ENCODE measurements at regions not wholly inside any gene's neighbourhood (a gene's known extent, or its start where the extent isn't known, plus 50 kb on each side); places are given as distances from the start of the nearest gene placed in this dataset.
"Not testable (repeated sequence)": the region's sequence is repeated elsewhere in the genome, so short reads cannot be mapped to it uniquely, and the experiment has no call there.

- no peak overlapping the region for H3K4me3 Mint-ChIP-seq
- no peak for DNase-seq (ENCODE audit: low spot score)
- no peaks in the 10 kb centered on the region for H3K36me3 Mint-ChIP-seq (ENCODE audit: low read depth)
- peaks cover 6% of the 10 kb centered on the region for H3K27me3 Mint-ChIP-seq (ENCODE audit: insufficient read depth)
- no peak overlapping the region for H3K27ac Mint-ChIP-seq
- no peaks in the 10 kb centered on the region for H3K9me3 Mint-ChIP-seq
- intact Hi-C loops (cut with micrococcal nuclease): no loop called here
- H3K4me1 Mint-ChIP-seq (ENCODE audit: low read depth): no peaks in the 10 kb centered on the region
These were observed 109.8 kb upstream of the SYT13 start for GRCh38 chr11:45395947-45396346.

GRCh38 chr11:45395421-45395820 lies 109.3 kb upstream of the SYT13 start:
- H3K27ac Mint-ChIP-seq: no peak overlapping the region
- no peaks in the 10 kb centered on the region for H3K36me3 Mint-ChIP-seq (ENCODE audit: low read depth)
- intact Hi-C loops (cut with micrococcal nuclease): no loop called here
- no peak overlapping the region for H3K4me3 Mint-ChIP-seq
- no peak for DNase-seq (ENCODE audit: low spot score)
- peaks cover 9% of the 10 kb centered on the region for H3K27me3 Mint-ChIP-seq (ENCODE audit: insufficient read depth)
- no peaks in the 10 kb centered on the region for H3K4me1 Mint-ChIP-seq (ENCODE audit: low read depth)
- no peaks in the 10 kb centered on the region for H3K9me3 Mint-ChIP-seq

GRCh38 chr11:45394294-45395085 lies 108.3 kb upstream of the SYT13 start:
- no peaks in the 10 kb centered on the region for H3K4me1 Mint-ChIP-seq (ENCODE audit: low read depth)

GRCh38 chr11:45393826-45394225 lies 107.7 kb upstream of the SYT13 start:
- no peak overlapping the region for H3K27ac Mint-ChIP-seq
- H3K9me3 Mint-ChIP-seq: no peaks in the 10 kb centered on the region
- H3K4me1 Mint-ChIP-seq (ENCODE audit: low read depth): no peaks in the 10 kb centered on the region
- DNase-seq (ENCODE audit: low spot score): no peak
- no peaks in the 10 kb centered on the region for H3K36me3 Mint-ChIP-seq (ENCODE audit: low read depth)
- intact Hi-C loops (cut with micrococcal nuclease): no loop called here
- no peak overlapping the region for H3K4me3 Mint-ChIP-seq
- peaks cover 7% of the 10 kb centered on the region for H3K27me3 Mint-ChIP-seq (ENCODE audit: insufficient read depth)

More at GRCh38 chr11:45394294-45395085, 108.3 kb upstream of the SYT13 start:
- no peaks in the 10 kb centered on the region for H3K9me3 Mint-ChIP-seq
- no peak for DNase-seq (ENCODE audit: low spot score)
- intact Hi-C loops (cut with micrococcal nuclease): no loop called here
- peaks cover 9% of the 10 kb centered on the region for H3K27me3 Mint-ChIP-seq (ENCODE audit: insufficient read depth)
- no peak overlapping the region for H3K4me3 Mint-ChIP-seq
- no peaks in the 10 kb centered on the region for H3K36me3 Mint-ChIP-seq (ENCODE audit: low read depth)
- no peak overlapping the region for H3K27ac Mint-ChIP-seq

GRCh38 chr11:45393334-45393733 lies 107.2 kb upstream of the SYT13 start:
- no peaks in the 10 kb centered on the region for H3K36me3 Mint-ChIP-seq (ENCODE audit: low read depth)
- DNase-seq (ENCODE audit: low spot score): no peak
- H3K27ac Mint-ChIP-seq: no peak overlapping the region
- no peaks in the 10 kb centered on the region for H3K4me1 Mint-ChIP-seq (ENCODE audit: low read depth)
- intact Hi-C loops (cut with micrococcal nuclease): no loop called here
- H3K4me3 Mint-ChIP-seq: no peak overlapping the region
- H3K27me3 Mint-ChIP-seq (ENCODE audit: insufficient read depth): peaks cover 7% of the 10 kb centered on the region
- no peaks in the 10 kb centered on the region for H3K9me3 Mint-ChIP-seq

GRCh38 chr11:45392591-45393091 lies 106.5 kb upstream of the SYT13 start:
- Mint-ChIP-seq H3K9me3 (no peaks in the 10 kb centered on the region), H3K4me3 (no peak overlapping the region), H3K36me3 (ENCODE audit: low read depth) (no peaks in the 10 kb centered on the region), H3K4me1 (ENCODE audit: low read depth) (no peaks in the 10 kb centered on the region), H3K27me3 (ENCODE audit: insufficient read depth) (peaks cover 8% of the 10 kb centered on the region), H3K27ac (no peak overlapping the region)
- no peak for DNase-seq (ENCODE audit: low spot score)
- intact Hi-C loops (cut with micrococcal nuclease): no loop called here

- Mint-ChIP-seq H3K27me3 (ENCODE audit: insufficient read depth) (peaks cover 12% of the 10 kb centered on the region), H3K27ac (no peak overlapping the region), H3K4me1 (ENCODE audit: low read depth) (no peaks in the 10 kb centered on the region), H3K9me3 (no peaks in the 10 kb centered on the region), H3K4me3 (no peak overlapping the region), H3K36me3 (ENCODE audit: low read depth) (no peaks in the 10 kb centered on the region)
- intact Hi-C loops (cut with micrococcal nuclease): no loop called here
- DNase-seq (ENCODE audit: low spot score): no peak
These were observed 106.0 kb upstream of the SYT13 start for GRCh38 chr11:45392154-45392553.

- Mint-ChIP-seq H3K4me1 (ENCODE audit: low read depth) (no peaks in the 10 kb centered on the region), H3K36me3 (ENCODE audit: low read depth) (no peaks in the 10 kb centered on the region), H3K27ac (no peak overlapping the region), H3K4me3 (no peak overlapping the region), H3K27me3 (ENCODE audit: insufficient read depth) (peaks cover 14% of the 10 kb centered on the region), H3K9me3 (no peaks in the 10 kb centered on the region)
- no peak for DNase-seq (ENCODE audit: low spot score)
- intact Hi-C loops (cut with micrococcal nuclease): no loop called here
These were observed 105.2 kb upstream of the SYT13 start for GRCh38 chr11:45391168-45391850.

GRCh38 chr11:45390407-45390806 lies 104.3 kb upstream of the SYT13 start:
- H3K4me1 Mint-ChIP-seq (ENCODE audit: low read depth): no peaks in the 10 kb centered on the region
- H3K27ac Mint-ChIP-seq: no peak overlapping the region
- H3K4me3 Mint-ChIP-seq: no peak overlapping the region
- H3K27me3 Mint-ChIP-seq (ENCODE audit: insufficient read depth): peaks cover 11% of the 10 kb centered on the region
- H3K36me3 Mint-ChIP-seq (ENCODE audit: low read depth): no peaks in the 10 kb centered on the region
- no peaks in the 10 kb centered on the region for H3K9me3 Mint-ChIP-seq
- DNase-seq (ENCODE audit: low spot score): no peak
- intact Hi-C loops (cut with micrococcal nuclease): no loop called here

- intact Hi-C loops (cut with micrococcal nuclease): no loop called here
- H3K4me3 Mint-ChIP-seq: no peak overlapping the region
- DNase-seq (ENCODE audit: low spot score): no peak
- H3K27ac Mint-ChIP-seq: no peak overlapping the region
- no peaks in the 10 kb centered on the region for H3K4me1 Mint-ChIP-seq (ENCODE audit: low read depth)
- peaks cover 12% of the 10 kb centered on the region for H3K27me3 Mint-ChIP-seq (ENCODE audit: insufficient read depth)
- H3K36me3 Mint-ChIP-seq (ENCODE audit: low read depth): no peaks in the 10 kb centered on the region
- H3K9me3 Mint-ChIP-seq: no peaks in the 10 kb centered on the region
These were observed 102.3 kb upstream of the SYT13 start for GRCh38 chr11:45388472-45388871.

GRCh38 chr11:45387885-45388284 lies 101.7 kb upstream of the SYT13 start:
- H3K9me3 Mint-ChIP-seq; H3K4me3 Mint-ChIP-seq; DNase-seq (ENCODE audit: low spot score); intact Hi-C loops (cut with micrococcal nuclease); H3K36me3 Mint-ChIP-seq (ENCODE audit: low read depth); H3K4me1 Mint-ChIP-seq (ENCODE audit: low read depth); H3K27ac Mint-ChIP-seq: not testable (repeated sequence)
- H3K27me3 Mint-ChIP-seq (ENCODE audit: insufficient read depth): peaks cover 16% of the 10 kb centered on the region

GRCh38 chr11:45386972-45387371 lies 100.8 kb upstream of the SYT13 start:
- no peak overlapping the region for H3K4me3 Mint-ChIP-seq
- no peaks in the 10 kb centered on the region for H3K4me1 Mint-ChIP-seq (ENCODE audit: low read depth)
- H3K36me3 Mint-ChIP-seq (ENCODE audit: low read depth): no peaks in the 10 kb centered on the region

GRCh38 chr11:45385844-45386243 lies 99.7 kb upstream of the SYT13 start:
- Mint-ChIP-seq H3K4me1 (ENCODE audit: low read depth) (no peaks in the 10 kb centered on the region), H3K27ac (no peak overlapping the region), H3K36me3 (ENCODE audit: low read depth) (no peaks in the 10 kb centered on the region), H3K9me3 (no peaks in the 10 kb centered on the region), H3K4me3 (no peak overlapping the region), H3K27me3 (ENCODE audit: insufficient read depth) (peaks cover 18% of the 10 kb centered on the region)
- intact Hi-C loops (cut with micrococcal nuclease): no loop called here
- DNase-seq (ENCODE audit: low spot score): no peak

More at GRCh38 chr11:45386972-45387371, 100.8 kb upstream of the SYT13 start:
- H3K9me3 Mint-ChIP-seq: no peaks in the 10 kb centered on the region
- peaks cover 16% of the 10 kb centered on the region for H3K27me3 Mint-ChIP-seq (ENCODE audit: insufficient read depth)
- intact Hi-C loops (cut with micrococcal nuclease): no loop called here
- no peak for DNase-seq (ENCODE audit: low spot score)
- no peak overlapping the region for H3K27ac Mint-ChIP-seq

All from activated T-helper 1 cell treated with anti-CD3 and anti-CD28 coated beads, Interleukin-12 subunit alpha, Interleukin-12 subunit beta, Interleukin-2, Interleukin-4 antibody, amounts not matched to agents 30 ng/mL and 10 ng/mL and 1 ng/mL, durations not matched to agents 14 hours and 24 hours and 36 hours (primary cell).